ENCODE measurements at regions not wholly inside any gene's neighbourhood (a gene's known extent, or its start where the extent isn't known, plus 50 kb on each side); places are given as distances from the start of the nearest gene placed in this dataset.
A peak's percentile ranks its signal among the peaks of the same experiment; 100 is the strongest.
"Not testable (repeated sequence)": the region's sequence is repeated elsewhere in the genome, so short reads cannot be mapped to it uniquely, and the experiment has no call there.

- Mint-ChIP-seq H3K27me3 (peaks cover 0 to 13% (median 0%) of the 10 kb centered on the region in 5 donors), H3K27ac (no peak overlapping the region), H3K4me3 (no peak overlapping the region), H3K9me3 (peaks cover 0 to 2% (median 0%) of the 10 kb centered on the region in 11 donors), H3K4me1 (no peaks in the 10 kb centered on the region), H3K36me3 (no peaks in the 10 kb centered on the region)
- POLR2A ChIA-PET, result no interaction called here
- Histone ChIP-seq H3K4me3 (ENCODE audit: low read length) (no peak overlapping the region), H3K27ac (ENCODE audit: low read depth, low read length) (no peak overlapping the region), H3K27me3 (ENCODE audit: control insufficient read depth in 2 of 2, insufficient read depth in 2 of 2, low read length in 2 of 2) (no peaks in the 10 kb centered on the region), H3K4me1 (ENCODE audit: control insufficient read depth in 2 of 2, insufficient read depth in 2 of 2, low read length in 2 of 2) (no peaks in the 10 kb centered on the region), H3K36me3 (ENCODE audit: control insufficient read depth in 2 of 3, insufficient read depth in 3 of 3, low read length in 3 of 3) (no peaks in the 10 kb centered on the region), H3K9me3 (ENCODE audit: control insufficient read depth in 2 of 3, low read length in 3 of 3) (no peaks in the 10 kb centered on the region)
- ATAC-seq, result no peak
- intact Hi-C loops (cut with micrococcal nuclease), result no loop called here
- no peak for DNase-seq
- CTCF ChIA-PET, result no interaction called here
Observed at GRCh38 chr21:15466329-15466728, 263.5 kb upstream of the USP25 start.

GRCh38 chr21:15468368-15468767, 261.4 kb upstream of the USP25 start:
- H3K9me3 ChIP-seq (ENCODE audit: control insufficient read depth in 2 of 3, low read length in 3 of 3), result no peaks in the 10 kb centered on the region
- intact Hi-C loops (cut with micrococcal nuclease), result no loop called here
- no peaks in the 10 kb centered on the region for H3K4me1 ChIP-seq (ENCODE audit: control insufficient read depth in 2 of 2, insufficient read depth in 2 of 2, low read length in 2 of 2)
- H3K27me3 ChIP-seq (ENCODE audit: control insufficient read depth in 2 of 2, insufficient read depth in 2 of 2, low read length in 2 of 2), result no peaks in the 10 kb centered on the region
- peaks cover 0 to 2% (median 0%) of the 10 kb centered on the region in 11 donors for H3K9me3 Mint-ChIP-seq
- DNase-seq (no peak), ATAC-seq (no peak)
- no peaks in the 10 kb centered on the region for H3K4me1 Mint-ChIP-seq
- no peak overlapping the region for H3K27ac ChIP-seq (ENCODE audit: low read depth, low read length)
- no peak overlapping the region for H3K4me3 ChIP-seq (ENCODE audit: low read length)
- CTCF ChIA-PET, result interaction anchor here (0.7 to 1.9 kb wide), 2 partner anchors 14 to 85 kb away, joined by 3 to 6 read pairs; no protein-coding TSS in a partner anchor
- POLR2A ChIA-PET, result no interaction called here
- H3K36me3 Mint-ChIP-seq, result peaks cover 0 to under 1% (median 0%) of the 10 kb centered on the region in 5 donors
- peaks cover 0 to 7% (median 2%) of the 10 kb centered on the region in 5 donors for H3K27me3 Mint-ChIP-seq
- no peak overlapping the region for H3K4me3 Mint-ChIP-seq
- no peak overlapping the region for H3K27ac Mint-ChIP-seq
- H3K36me3 ChIP-seq (ENCODE audit: control insufficient read depth in 2 of 3, insufficient read depth in 3 of 3, low read length in 3 of 3), result no peaks in the 10 kb centered on the region

- Mint-ChIP-seq H3K9me3 (peaks cover 0 to 6% (median 4%) of the 10 kb centered on the region in 11 donors), H3K36me3 (peaks cover 0 to 6% (median 2%) of the 10 kb centered on the region in 5 donors), H3K4me1 (no peaks in the 10 kb centered on the region), H3K4me3 (no peak overlapping the region), H3K27me3 (peaks cover 0 to 7% (median 4%) of the 10 kb centered on the region in 5 donors), H3K27ac (no peak overlapping the region)
- no peaks in the 10 kb centered on the region for H3K27me3 ChIP-seq (ENCODE audit: control insufficient read depth in 2 of 2, insufficient read depth in 2 of 2, low read length in 2 of 2)
- CTCF ChIA-PET, result no interaction called here
- no peaks in the 10 kb centered on the region for H3K9me3 ChIP-seq (ENCODE audit: control insufficient read depth in 2 of 3, low read length in 3 of 3)
- DNase-seq (no peak), ATAC-seq (no peak)
- H3K4me1 ChIP-seq (ENCODE audit: control insufficient read depth in 2 of 2, insufficient read depth in 2 of 2, low read length in 2 of 2), result no peaks in the 10 kb centered on the region
- H3K4me3 ChIP-seq (ENCODE audit: low read length), result no peak overlapping the region
- H3K36me3 ChIP-seq (ENCODE audit: control insufficient read depth in 2 of 3, insufficient read depth in 3 of 3, low read length in 3 of 3), result no peaks in the 10 kb centered on the region
- POLR2A ChIA-PET, result no interaction called here
- no peak overlapping the region for H3K27ac ChIP-seq (ENCODE audit: low read depth, low read length)
- intact Hi-C loops (cut with micrococcal nuclease), result no loop called here
Observed at GRCh38 chr21:15472108-15473040, 257.4 kb upstream of the USP25 start.

GRCh38 chr21:15477773-15478172, 252.0 kb upstream of the USP25 start:
- H3K27me3 ChIP-seq (ENCODE audit: control insufficient read depth in 2 of 2, insufficient read depth in 2 of 2, low read length in 2 of 2); H3K27ac Mint-ChIP-seq; H3K4me3 ChIP-seq (ENCODE audit: low read length); ATAC-seq; H3K36me3 Mint-ChIP-seq; H3K36me3 ChIP-seq (ENCODE audit: control insufficient read depth in 2 of 3, insufficient read depth in 3 of 3, low read length in 3 of 3); CTCF ChIA-PET; intact Hi-C loops (cut with micrococcal nuclease); H3K27me3 Mint-ChIP-seq; H3K9me3 ChIP-seq (ENCODE audit: control insufficient read depth in 2 of 3, low read length in 3 of 3); DNase-seq; H3K4me3 Mint-ChIP-seq; H3K27ac ChIP-seq (ENCODE audit: low read depth, low read length); POLR2A ChIA-PET; H3K4me1 ChIP-seq (ENCODE audit: control insufficient read depth in 2 of 2, insufficient read depth in 2 of 2, low read length in 2 of 2): not testable (repeated sequence)
- H3K4me1 Mint-ChIP-seq, result peaks cover 1 to 31% (median 19%) of the 10 kb centered on the region in 7 donors
- peaks cover 0 to 13% (median 5%) of the 10 kb centered on the region in 11 donors for H3K9me3 Mint-ChIP-seq

- CTCF ChIA-PET, result interaction anchor here (0.7 kb wide), 3 partner anchors 371 to 616 kb away, joined by 3 to 5 read pairs (median 3); no protein-coding TSS in a partner anchor
- Histone ChIP-seq H3K4me3 (ENCODE audit: low read length) (no peak overlapping the region), H3K9me3 (ENCODE audit: control insufficient read depth in 2 of 3, low read length in 3 of 3) (no peaks in the 10 kb centered on the region), H3K4me1 (ENCODE audit: control insufficient read depth in 2 of 2, insufficient read depth in 2 of 2, low read length in 2 of 2) (no peaks in the 10 kb centered on the region), H3K36me3 (ENCODE audit: control insufficient read depth in 2 of 3, insufficient read depth in 3 of 3, low read length in 3 of 3) (no peaks in the 10 kb centered on the region), H3K27ac (ENCODE audit: low read depth, low read length) (no peak overlapping the region), H3K27me3 (ENCODE audit: control insufficient read depth in 2 of 2, insufficient read depth in 2 of 2, low read length in 2 of 2) (no peaks in the 10 kb centered on the region)
- peak overlapping the region in 2 of 10 donors; percentile 1 to 14 for H3K4me3 Mint-ChIP-seq
- H3K4me1 Mint-ChIP-seq, result peaks cover 3 to 37% (median 25%) of the 10 kb centered on the region in 7 donors
- H3K36me3 Mint-ChIP-seq, result peaks cover 0 to 4% (median 2%) of the 10 kb centered on the region in 5 donors
- ATAC-seq (no peak), DNase-seq (no peak)
- H3K27ac Mint-ChIP-seq, result peak overlapping the region in 1 of 9 donors; percentile 24
- POLR2A ChIA-PET, result interaction anchor here (1.6 kb wide), 1 partner anchor 415 kb away, joined by 4 read pairs; the partner anchor contains the start of gene NRIP1
- H3K9me3 Mint-ChIP-seq, result peaks cover 0 to 13% (median 5%) of the 10 kb centered on the region in 11 donors
- peaks cover 0 to 3% (median 0%) of the 10 kb centered on the region in 5 donors for H3K27me3 Mint-ChIP-seq
- intact Hi-C loops (cut with micrococcal nuclease), result loop anchor here (5.0 kb wide), 6 partner anchors 72 to 1098 kb away; partner anchors contain the start of gene HSPA13 (in 1 of the 2)
Observed at GRCh38 chr21:15480160-15480559, 249.6 kb upstream of the USP25 start.

GRCh38 chr21:15483138-15483780, 246.5 kb upstream of the USP25 start:
- H3K36me3 ChIP-seq (ENCODE audit: control insufficient read depth in 2 of 3, insufficient read depth in 3 of 3, low read length in 3 of 3), result no peaks in the 10 kb centered on the region
- ATAC-seq (peak; percentile 99), DNase-seq (peak; percentile 33 to 75 (median 69))
- intact Hi-C loops (cut with micrococcal nuclease), result loop anchor here (1.0 to 5.0 kb wide), 19 partner anchors 31 to 1230 kb away; partner anchors contain the start of gene HSPA13 (in 1 of the 2)
- H3K4me3 ChIP-seq (ENCODE audit: low read length), result no peak overlapping the region
- no peaks in the 10 kb centered on the region for H3K27me3 ChIP-seq (ENCODE audit: control insufficient read depth in 2 of 2, insufficient read depth in 2 of 2, low read length in 2 of 2)
- H3K27ac ChIP-seq (ENCODE audit: low read depth, low read length), result no peak overlapping the region
- CTCF ChIA-PET, result interaction anchor here (0.6 to 3.2 kb wide), 25 partner anchors 9 to 1104 kb away, joined by 3 to 25 read pairs (median 4); no protein-coding TSS in a partner anchor
- H3K9me3 Mint-ChIP-seq, result peaks cover 0 to 4% (median 0%) of the 10 kb centered on the region in 11 donors
- POLR2A ChIA-PET, result interaction anchor here (0.6 to 1.1 kb wide), 3 partner anchors 418 to 426 kb away, joined by 3 to 4 read pairs (median 4); partner anchors contain the start of gene NRIP1
- peak overlapping the region in 6 of 10 donors; percentile 18 to 59 (median 37) for H3K4me3 Mint-ChIP-seq
- peak overlapping the region in 2 of 9 donors; percentile 2 to 57 for H3K27ac Mint-ChIP-seq
- H3K36me3 Mint-ChIP-seq, result no peaks in the 10 kb centered on the region
- H3K4me1 ChIP-seq (ENCODE audit: control insufficient read depth in 2 of 2, insufficient read depth in 2 of 2, low read length in 2 of 2), result no peaks in the 10 kb centered on the region
- peaks cover 0 to 3% (median 0%) of the 10 kb centered on the region in 5 donors for H3K27me3 Mint-ChIP-seq
- peaks cover 3 to 37% (median 25%) of the 10 kb centered on the region in 7 donors for H3K4me1 Mint-ChIP-seq
- H3K9me3 ChIP-seq (ENCODE audit: control insufficient read depth in 2 of 3, low read length in 3 of 3), result no peaks in the 10 kb centered on the region
